PC-9 (cell line): ENCODE measurements at regions not wholly inside any gene's neighbourhood (a gene's known extent, or its start where the extent isn't known, plus 50 kb on each side); places are given as distances from the start of the nearest gene placed in this dataset.

ENCODE experiments used
- CTCF ChIP-seq: fragments of 200-600 bp; sonication (generic); conservative IDR thresholded peaks from 2 replicates; pipeline ENCODE4 v1.6.1; 2017; ENCODE audit warnings: mixed run types, antibody characterized with exemption, mild to moderate bottlenecking, moderate library complexity
- EZH2 ChIP-seq: fragments of 200-600 bp; sonication (generic); IDR thresholded peaks from 2 replicates; pipeline ENCODE4 v1.8.0; 2017; ENCODE audit warnings: antibody characterized with exemption, low read depth

- TF ChIP-seq CTCF (no peak), EZH2 (no peak)
These were observed 247.6 kb upstream of the PWP1 start for GRCh38 chr12:107437954-107438353.
